ENCODE measurements at regions not wholly inside any gene's neighbourhood (a gene's known extent, or its start where the extent isn't known, plus 50 kb on each side); places are given as distances from the start of the nearest gene placed in this dataset.
"Not testable (repeated sequence)": the region's sequence is repeated elsewhere in the genome, so short reads cannot be mapped to it uniquely, and the experiment has no call there.

DNA sequence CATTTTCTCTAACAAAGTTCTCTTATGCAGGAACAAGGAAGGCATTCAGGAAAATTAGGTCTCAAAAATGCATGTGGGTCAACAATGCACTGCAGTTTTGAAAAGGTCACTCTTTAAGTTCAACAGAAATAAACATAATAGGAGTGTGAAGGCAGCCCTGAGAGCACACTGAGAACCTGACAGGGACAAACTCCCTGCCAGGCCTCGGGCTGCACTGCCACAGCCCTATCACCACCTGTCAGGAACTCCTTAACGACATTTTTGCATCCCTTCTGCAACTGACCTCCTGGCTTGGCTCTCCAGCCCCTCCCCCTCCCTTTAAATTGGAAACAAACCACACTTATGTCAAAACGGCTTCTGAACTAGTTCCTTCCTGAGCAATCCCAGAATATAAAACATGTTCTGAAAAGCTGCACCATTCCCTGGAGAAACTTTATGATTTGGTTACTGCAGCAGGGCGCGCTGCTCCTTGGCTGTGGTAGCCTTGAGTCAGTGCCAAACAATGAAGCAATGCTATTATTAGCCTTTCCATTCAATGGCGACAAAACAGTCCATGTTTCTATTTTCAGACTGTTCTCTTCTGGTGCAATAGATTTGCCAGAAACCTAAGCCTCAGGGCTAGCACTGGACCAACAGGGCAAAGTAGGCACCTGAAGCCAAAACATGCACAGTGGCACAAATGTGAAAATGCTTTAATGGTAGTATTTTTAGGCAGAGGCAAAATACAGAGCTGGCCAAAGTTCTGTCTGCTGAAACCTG is 160.1 kb upstream of the ZNF608 start:
- Histone ChIP-seq H3K9me3 (ENCODE audit: low read length) (no peaks in the 10 kb centered on the region), H3K9ac (ENCODE audit: low read length) (no peak overlapping the region)

GRCh38 chr5:124907098-124907644 is 160.7 kb upstream of the ZNF608 start:
- H3K36me3 ChIP-seq (ENCODE audit: insufficient read depth, low read length), result no peaks in the 10 kb centered on the region
- no peak overlapping the region for H3K9ac ChIP-seq (ENCODE audit: low read length)
- no peaks in the 10 kb centered on the region for H3K27me3 ChIP-seq (ENCODE audit: control insufficient read depth in 1 of 2, insufficient read depth in 2 of 2, low read length in 2 of 2)
- H3K4me1 ChIP-seq (ENCODE audit: insufficient read depth, low read length), result peaks cover 27% of the 10 kb centered on the region
- no peaks in the 10 kb centered on the region for H3K9me3 ChIP-seq (ENCODE audit: low read length)
- peak overlapping the region in 1 of 2 donors; percentile 39 for H3K4me3 ChIP-seq (ENCODE audit: low read depth in 1 of 2, low read length in 2 of 2)
- H3K27ac ChIP-seq (ENCODE audit: low read depth, low read length), result no peak overlapping the region

More for the DNA sequence above, 160.1 kb upstream of the ZNF608 start:
- Histone ChIP-seq H3K27me3 (ENCODE audit: control insufficient read depth in 1 of 2, insufficient read depth in 2 of 2, low read length in 2 of 2) (no peaks in the 10 kb centered on the region), H3K27ac (ENCODE audit: low read depth, low read length) (no peak overlapping the region), H3K4me3 (ENCODE audit: low read depth in 1 of 2, low read length in 2 of 2) (peak overlapping the region in 1 of 2 donors; percentile 39), H3K4me1 (ENCODE audit: insufficient read depth, low read length) (peaks cover 27% of the 10 kb centered on the region), H3K36me3 (ENCODE audit: insufficient read depth, low read length) (no peaks in the 10 kb centered on the region)

- H3K4me3 ChIP-seq (ENCODE audit: low read depth in 1 of 2, low read length in 2 of 2), result no peak overlapping the region
- no peak overlapping the region for H3K27ac ChIP-seq (ENCODE audit: low read depth, low read length)
- H3K27me3 ChIP-seq (ENCODE audit: control insufficient read depth in 1 of 2, insufficient read depth in 2 of 2, low read length in 2 of 2), result no peaks in the 10 kb centered on the region
- peaks cover 27% of the 10 kb centered on the region for H3K4me1 ChIP-seq (ENCODE audit: insufficient read depth, low read length)
- no peak overlapping the region for H3K9ac ChIP-seq (ENCODE audit: low read length)
- no peaks in the 10 kb centered on the region for H3K9me3 ChIP-seq (ENCODE audit: low read length)
- H3K36me3 ChIP-seq (ENCODE audit: insufficient read depth, low read length), result no peaks in the 10 kb centered on the region
These were observed 162.4 kb upstream of the ZNF608 start for GRCh38 chr5:124908581-124909451.

GRCh38 chr5:124909734-124910133 is 163.3 kb upstream of the ZNF608 start:
- no peak overlapping the region for H3K9ac ChIP-seq (ENCODE audit: low read length)
- no peak overlapping the region for H3K4me3 ChIP-seq (ENCODE audit: low read depth in 1 of 2, low read length in 2 of 2)
- H3K9me3 ChIP-seq (ENCODE audit: low read length), result no peaks in the 10 kb centered on the region
- H3K4me1 ChIP-seq (ENCODE audit: insufficient read depth, low read length), result peaks cover 27% of the 10 kb centered on the region
- H3K36me3 ChIP-seq (ENCODE audit: insufficient read depth, low read length), result no peaks in the 10 kb centered on the region
- H3K27ac ChIP-seq (ENCODE audit: low read depth, low read length), result no peak overlapping the region
- no peaks in the 10 kb centered on the region for H3K27me3 ChIP-seq (ENCODE audit: control insufficient read depth in 1 of 2, insufficient read depth in 2 of 2, low read length in 2 of 2)

DNA sequence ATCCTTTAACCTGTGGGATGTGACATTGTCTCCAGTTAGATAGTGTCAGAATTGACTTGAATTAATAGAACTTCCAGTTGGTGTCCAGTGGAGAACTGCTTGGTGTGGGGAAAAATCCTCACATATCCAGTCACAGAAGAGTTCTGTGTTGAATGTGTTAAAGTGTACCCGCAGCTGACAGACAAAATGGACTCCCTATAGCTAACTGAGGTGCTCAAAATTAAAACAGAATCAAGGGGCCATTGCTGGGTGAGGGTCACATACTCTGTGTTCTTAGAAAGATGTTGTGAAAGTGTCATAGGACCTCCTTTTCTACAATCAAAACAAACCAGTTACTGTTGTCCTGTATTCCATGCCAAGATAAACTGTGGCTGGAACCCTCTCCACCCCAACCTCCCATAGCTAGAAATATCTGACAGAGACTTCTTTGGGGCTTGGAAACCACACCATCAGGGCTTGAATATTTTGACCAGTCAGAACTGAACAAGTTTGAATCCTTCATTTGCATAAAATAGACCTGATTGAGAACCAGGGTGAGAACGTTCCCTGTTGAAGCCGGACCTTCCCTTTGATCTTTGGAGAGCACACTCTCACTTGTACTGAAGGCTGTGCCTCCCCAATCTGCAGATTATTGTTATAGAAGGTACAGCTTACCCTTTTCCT is 164.0 kb upstream of the ZNF608 start:
- peaks cover 27% of the 10 kb centered on the region for H3K4me1 ChIP-seq (ENCODE audit: insufficient read depth, low read length)
- H3K27ac ChIP-seq (ENCODE audit: low read depth, low read length), result no peak overlapping the region

GRCh38 chr5:124912638-124913328 is 166.3 kb upstream of the ZNF608 start:
- Histone ChIP-seq H3K27me3 (ENCODE audit: control insufficient read depth in 1 of 2, insufficient read depth in 2 of 2, low read length in 2 of 2) (no peaks in the 10 kb centered on the region), H3K9me3 (ENCODE audit: low read length) (no peaks in the 10 kb centered on the region), H3K36me3 (ENCODE audit: insufficient read depth, low read length) (no peaks in the 10 kb centered on the region), H3K4me1 (ENCODE audit: insufficient read depth, low read length) (peaks cover 8% of the 10 kb centered on the region), H3K9ac (ENCODE audit: low read length) (no peak overlapping the region), H3K4me3 (ENCODE audit: low read depth in 1 of 2, low read length in 2 of 2) (no peak overlapping the region), H3K27ac (ENCODE audit: low read depth, low read length) (no peak overlapping the region)

More for the DNA sequence above, 164.0 kb upstream of the ZNF608 start:
- no peak overlapping the region for H3K4me3 ChIP-seq (ENCODE audit: low read depth in 1 of 2, low read length in 2 of 2)
- no peak overlapping the region for H3K9ac ChIP-seq (ENCODE audit: low read length)
- H3K36me3 ChIP-seq (ENCODE audit: insufficient read depth, low read length), result no peaks in the 10 kb centered on the region
- no peaks in the 10 kb centered on the region for H3K27me3 ChIP-seq (ENCODE audit: control insufficient read depth in 1 of 2, insufficient read depth in 2 of 2, low read length in 2 of 2)
- H3K9me3 ChIP-seq (ENCODE audit: low read length), result no peaks in the 10 kb centered on the region

GRCh38 chr5:124913329-124913653 is 166.9 kb upstream of the ZNF608 start:
- Histone ChIP-seq H3K27ac (ENCODE audit: low read depth, low read length) (no peak overlapping the region), H3K36me3 (ENCODE audit: insufficient read depth, low read length) (no peaks in the 10 kb centered on the region), H3K9ac (ENCODE audit: low read length) (no peak overlapping the region), H3K4me3 (ENCODE audit: low read depth in 1 of 2, low read length in 2 of 2) (no peak overlapping the region), H3K27me3 (ENCODE audit: control insufficient read depth in 1 of 2, insufficient read depth in 2 of 2, low read length in 2 of 2) (no peaks in the 10 kb centered on the region), H3K4me1 (ENCODE audit: insufficient read depth, low read length) (peaks cover 8% of the 10 kb centered on the region), H3K9me3 (ENCODE audit: low read length) (no peaks in the 10 kb centered on the region)

DNA sequence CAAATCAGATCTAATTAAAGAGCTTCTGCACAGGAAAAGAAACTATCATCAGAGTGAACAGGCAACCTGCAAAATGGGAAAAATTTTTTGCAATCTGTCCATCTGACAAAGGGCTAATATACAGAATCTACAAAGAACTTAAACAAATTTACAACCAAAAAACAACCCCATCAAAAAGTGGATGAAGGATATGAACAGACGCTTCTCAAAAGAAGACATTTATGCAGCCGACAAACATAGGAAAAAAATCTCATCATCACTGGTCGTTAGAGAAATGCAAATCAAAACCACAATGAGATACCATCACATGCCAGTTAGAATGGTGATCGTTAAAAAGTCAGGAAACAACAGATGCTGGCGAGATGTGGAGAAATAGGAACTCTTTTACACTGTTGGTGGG is 169.9 kb upstream of the ZNF608 start:
- not testable (repeated sequence) for H3K27ac ChIP-seq (ENCODE audit: low read depth, low read length); H3K9me3 ChIP-seq (ENCODE audit: low read length); H3K4me1 ChIP-seq (ENCODE audit: insufficient read depth, low read length); H3K27me3 ChIP-seq (ENCODE audit: control insufficient read depth in 1 of 2, insufficient read depth in 2 of 2, low read length in 2 of 2); H3K9ac ChIP-seq (ENCODE audit: low read length); H3K4me3 ChIP-seq (ENCODE audit: low read depth in 1 of 2, low read length in 2 of 2); H3K36me3 ChIP-seq (ENCODE audit: insufficient read depth, low read length)

DNA sequence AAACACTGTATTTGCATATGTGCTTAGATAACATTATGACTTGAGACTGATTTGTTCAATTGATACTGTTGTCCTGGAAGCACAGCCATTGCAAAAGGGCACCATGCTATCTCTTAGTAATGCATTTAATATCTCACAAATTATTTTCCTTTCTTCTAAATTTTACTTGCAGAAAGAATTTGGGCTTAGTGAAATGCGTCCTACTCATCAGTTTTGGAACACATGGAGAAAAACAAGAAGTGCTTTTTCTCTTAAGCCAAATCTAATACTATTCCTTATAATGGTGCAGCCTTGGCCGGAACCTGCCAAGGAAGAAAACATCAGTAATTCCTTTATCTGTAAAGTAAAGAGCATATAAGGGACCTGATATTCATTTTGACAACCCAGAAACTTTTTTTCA is 172.2 kb upstream of the ZNF608 start:
- Histone ChIP-seq H3K4me1 (ENCODE audit: insufficient read depth, low read length) (peaks cover 18% of the 10 kb centered on the region), H3K9me3 (ENCODE audit: low read length) (no peaks in the 10 kb centered on the region), H3K9ac (ENCODE audit: low read length) (no peak overlapping the region), H3K36me3 (ENCODE audit: insufficient read depth, low read length) (no peaks in the 10 kb centered on the region), H3K27me3 (ENCODE audit: control insufficient read depth in 1 of 2, insufficient read depth in 2 of 2, low read length in 2 of 2) (no peaks in the 10 kb centered on the region), H3K27ac (ENCODE audit: low read depth, low read length) (no peak overlapping the region), H3K4me3 (ENCODE audit: low read depth in 1 of 2, low read length in 2 of 2) (no peak overlapping the region)

- no peak overlapping the region for H3K27ac ChIP-seq (ENCODE audit: low read depth, low read length)
- H3K4me1 ChIP-seq (ENCODE audit: insufficient read depth, low read length), result peaks cover 18% of the 10 kb centered on the region
- no peaks in the 10 kb centered on the region for H3K36me3 ChIP-seq (ENCODE audit: insufficient read depth, low read length)
- no peak overlapping the region for H3K9ac ChIP-seq (ENCODE audit: low read length)
- no peak overlapping the region for H3K4me3 ChIP-seq (ENCODE audit: low read depth in 1 of 2, low read length in 2 of 2)
- no peaks in the 10 kb centered on the region for H3K9me3 ChIP-seq (ENCODE audit: low read length)
- H3K27me3 ChIP-seq (ENCODE audit: control insufficient read depth in 1 of 2, insufficient read depth in 2 of 2, low read length in 2 of 2), result no peaks in the 10 kb centered on the region
These were observed 172.6 kb upstream of the ZNF608 start for GRCh38 chr5:124919076-124919475.

Data from muscle layer of colon (tissue), 2 donors.